Heart right ventricle (tissue), 16 donors: ENCODE measurements at regions not wholly inside any gene's neighbourhood (a gene's known extent, or its start where the extent isn't known, plus 50 kb on each side); places are given as distances from the start of the nearest gene placed in this dataset.

Experiments
- ATAC-seq, 8 donors: fragments of 200-7000 bp; cut with Tn5 transposase; one replicate each; pipeline ENCODE4 v1.9.1; 2020; ENCODE audit warnings: mild to moderate bottlenecking in 8 of 8, moderate library complexity in 8 of 8, moderate number of reproducible peaks in 1 of 8
- DNase-seq, 2 donors: peaks; one replicate each; pipeline ENCODE4 v3.0.0-alpha.2; 2020
- H3K27ac ChIP-seq, 10 donors: fragments of 200-600 bp; sonication (generic) in 2 of 10; one replicate each; pipeline versions ENCODE4 v1.5.0 to v1.8.0; 2020 to 2022; ENCODE audit warnings: mild to moderate bottlenecking in 3 of 10
- H3K27me3 ChIP-seq, 7 donors: fragments of 200-600 bp; one replicate each; pipeline ENCODE4 v1.8.0; 2021 to 2022; ENCODE audit warnings: mild to moderate bottlenecking in 2 of 7
- H3K36me3 ChIP-seq, 9 donors: fragments of 200-600 bp; sonication (generic) in 1 of 9; one replicate each; pipeline versions ENCODE4 v1.5.0 to v1.8.0; 2020 to 2022; ENCODE audit warnings: mild to moderate bottlenecking in 2 of 9
- H3K4me1 ChIP-seq, 9 donors: fragments of 200-600 bp; sonication (generic) in 1 of 9; one replicate each; pipeline versions ENCODE4 v1.5.0 to v1.8.0; 2020 to 2022; ENCODE audit warnings: mild to moderate bottlenecking in 4 of 9
- H3K4me3 ChIP-seq, 10 donors: fragments of 200-600 bp; sonication (generic) in 2 of 10; one replicate each; pipeline versions ENCODE4 v1.5.0 to v1.8.0; 2020 to 2022; ENCODE audit warnings: mild to moderate bottlenecking in 7 of 10, moderate library complexity in 2 of 10
- H3K9me3 ChIP-seq, 11 donors: fragments of 200-600 bp in 10 of 11; sonication (generic) in 2 of 11; one replicate each; pipeline versions ENCODE4 v1.5.0 to v1.8.0; 2013 to 2022; ENCODE audit warnings: mild to moderate bottlenecking in 2 of 11, control low read depth in 1 of 11, moderate library complexity in 1 of 11
- CTCF ChIP-seq, 9 donors: fragments of 200-600 bp; sonication (generic) in 2 of 9; IDR thresholded peaks; one replicate each; pipeline versions ENCODE4 v1.5.0 to v1.8.0; 2021 to 2022; ENCODE audit warnings: antibody characterized with exemption in 9 of 9, mild to moderate bottlenecking in 5 of 9, moderate library complexity in 1 of 9
- WGBS, 2 donors: extraction: QIAGEN DNeasy Blood & Tissue Kit; methylation state at CpG; one replicate each; pipeline ENCODE4 v1.1.7; 2013; ENCODE audit warnings: inconsistent platforms in 1 of 2; 5-methylcytosine and 5-hydroxymethylcytosine counted together
- intact Hi-C, 10 donors: fragments of 100-400 bp; cut with DNase I; formaldehyde crosslinking; loops; one replicate each; pipeline versions ENCODE4 v1.11.1 to v1.14.2; 2022
- donor health status: Arrhythmogenic right ventricular cardiomyopathy.
- donor health status: ischemic (EF 13 %, LVEDD 7.1; RV severe dilation, severe dysfunction).
- donor health status: healthy with polysubstance abuse.
- donor health status: DM: no; HTN: yes; CAD: no.
- donor health status: DM: no; HTN: no; CAD: no.
- donor health status: ischemic (EF 25% LVEDD 6.9; RV normal size, moderate dysfunction).
- donor health status: ischemic (EF 25% LVEDD 5.7; RV mildly dilated, moderate dysfunction).
- donor health status: healthy.
- donor health status: DM: yes; HTN: yes; CAD: no.
- donor health status: Ischemic cardiomyopathy.
- donor health status: ischemic (EF 35%, LVEDD 5.7; RV mildly dilated, moderate dysfunction).
- donor health status: nonischemic (EF 11% LVEDD 7.7; RV severe dilation, severe dysfunction).
- donor health status: DM: yes; HTN: yes; CAD: no.
- donor health status: PGD.
- donor health status: ischemic (EF 29% LVEDD 5.4; RV normal size, mild dysfunction).
- donor health status: nonischemic (EF 23%, LVEDD 6.1; RV moderate dilation, normal function).

- intact Hi-C loops: no loop called here
- ATAC-seq (no peak), DNase-seq (no peak)
- 69 to 71% methylated on average over 3 of the region's 3 CpGs for WGBS, 2 donors
- Histone ChIP-seq H3K27me3 (peaks cover 0 to 8% (median 0%) of the 10 kb centered on the region in 7 donors), H3K4me1 (no peaks in the 10 kb centered on the region), H3K4me3 (no peak overlapping the region), H3K27ac (no peak overlapping the region), H3K9me3 (no peaks in the 10 kb centered on the region), H3K36me3 (no peaks in the 10 kb centered on the region)
- no peak for TF ChIP-seq CTCF (IDR thresholded peaks at IDR 0.05)
Observed at GRCh38 chr17:55969562-55970324, 183.5 kb upstream of the ANKFN1 start.

- intact Hi-C loops: no loop called here
- TF ChIP-seq CTCF (IDR thresholded peaks at IDR 0.05): no peak
- no peak overlapping the region for H3K27ac ChIP-seq
- ATAC-seq: no peak
- no peaks in the 10 kb centered on the region for H3K36me3 ChIP-seq
- no peak overlapping the region for H3K4me3 ChIP-seq
- no peaks in the 10 kb centered on the region for H3K9me3 ChIP-seq
- no peaks in the 10 kb centered on the region for H3K4me1 ChIP-seq
- DNase-seq: no peak
- 79 to 95% methylated on average over 1 of the region's 1 CpG for WGBS, 2 donors
- H3K27me3 ChIP-seq: no peaks in the 10 kb centered on the region
Observed at GRCh38 chr17:55978578-55978977, 174.7 kb upstream of the ANKFN1 start.

GRCh38 chr17:55983096-55983495, 170.2 kb upstream of the ANKFN1 start:
- H3K27me3 ChIP-seq: peaks cover 0 to 2% (median 0%) of the 10 kb centered on the region in 7 donors
- ATAC-seq: no peak

GRCh38 chr17:55986817-55987216, 166.5 kb upstream of the ANKFN1 start:
- intact Hi-C loops: no loop called here
- Histone ChIP-seq H3K27me3 (peaks cover 0 to 22% (median 5%) of the 10 kb centered on the region in 7 donors), H3K36me3 (no peaks in the 10 kb centered on the region), H3K9me3 (no peaks in the 10 kb centered on the region), H3K27ac (no peak overlapping the region), H3K4me1 (no peaks in the 10 kb centered on the region), H3K4me3 (no peak overlapping the region)
- no peak for DNase-seq
- ATAC-seq: no peak
- no peak for TF ChIP-seq CTCF (IDR thresholded peaks at IDR 0.05)
- WGBS, 2 donors: 86 to 88% methylated on average over 4 of the region's 4 CpGs

More at GRCh38 chr17:55983096-55983495, 170.2 kb upstream of the ANKFN1 start:
- TF ChIP-seq CTCF (IDR thresholded peaks at IDR 0.05): no peak
- DNase-seq: no peak
- H3K4me1 ChIP-seq: no peaks in the 10 kb centered on the region
- H3K4me3 ChIP-seq: no peak overlapping the region
- no peak overlapping the region for H3K27ac ChIP-seq
- intact Hi-C loops: no loop called here
- H3K36me3 ChIP-seq: no peaks in the 10 kb centered on the region
- no peaks in the 10 kb centered on the region for H3K9me3 ChIP-seq
- WGBS, 2 donors: 84 to 92% methylated on average over 3 of the region's 3 CpGs
